ENCODE measurements at regions not wholly inside any gene's neighbourhood (a gene's known extent, or its start where the extent isn't known, plus 50 kb on each side); places are given as distances from the start of the nearest gene placed in this dataset.

DNA sequence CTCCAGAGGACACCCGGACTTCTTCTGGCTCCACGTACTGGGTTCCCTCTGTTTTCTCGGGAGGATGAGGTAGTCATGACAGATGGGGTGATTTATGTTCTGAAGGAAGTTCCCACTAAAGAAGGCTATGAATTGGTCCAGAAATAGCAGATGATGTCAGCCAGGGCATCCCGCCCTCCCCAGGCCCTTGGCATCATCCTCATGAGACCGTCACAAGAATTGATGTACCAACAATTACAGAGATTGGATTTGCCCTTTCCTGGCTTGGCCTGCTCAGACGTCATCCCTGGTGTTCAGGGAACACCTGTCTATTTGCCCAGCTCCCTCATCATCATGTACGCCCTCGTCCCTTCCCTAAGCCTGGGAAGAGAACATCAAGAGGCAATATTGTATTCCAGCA lies 102.8 kb upstream of the CCL1 start:
- H3K9me3 ChIP-seq (ENCODE audit: insufficient read depth, low read depth, low read length): no peaks in the 10 kb centered on the region
- H3K9ac ChIP-seq (ENCODE audit: low read length): no peak overlapping the region
- no peak overlapping the region for H2AFZ ChIP-seq (ENCODE audit: low read depth, low read length)
- H3K27me3 ChIP-seq (ENCODE audit: insufficient read depth, low read length): no peaks in the 10 kb centered on the region
- no peaks in the 10 kb centered on the region for H3K4me1 ChIP-seq (ENCODE audit: insufficient read depth, low read length)
- Mint-ChIP-seq H3K27me3 (ENCODE audit: low read depth, unreplicated experiment) (peaks cover 51% of the 10 kb centered on the region), H3K27ac (ENCODE audit: unreplicated experiment) (no peak overlapping the region), H3K4me3 (ENCODE audit: unreplicated experiment) (no peak overlapping the region), H3K36me3 (ENCODE audit: low read depth, unreplicated experiment) (no peaks in the 10 kb centered on the region), H3K4me1 (ENCODE audit: low read depth, unreplicated experiment) (no peaks in the 10 kb centered on the region), H3K9me3 (ENCODE audit: unreplicated experiment) (no peaks in the 10 kb centered on the region)
- DNase-seq (ENCODE audit: low read depth): no peak
- H3K79me2 ChIP-seq (ENCODE audit: insufficient read depth, low read length): no peaks in the 10 kb centered on the region
- H3K27ac ChIP-seq (ENCODE audit: low read depth, low read length): no peak overlapping the region
- no peak for FAIRE-seq
- TF ChIP-seq EZH2 (IDR thresholded peaks at IDR 0.05; ENCODE audit: insufficient read depth, low read length): no peak
- TF ChIP-seq, protein P1, sequence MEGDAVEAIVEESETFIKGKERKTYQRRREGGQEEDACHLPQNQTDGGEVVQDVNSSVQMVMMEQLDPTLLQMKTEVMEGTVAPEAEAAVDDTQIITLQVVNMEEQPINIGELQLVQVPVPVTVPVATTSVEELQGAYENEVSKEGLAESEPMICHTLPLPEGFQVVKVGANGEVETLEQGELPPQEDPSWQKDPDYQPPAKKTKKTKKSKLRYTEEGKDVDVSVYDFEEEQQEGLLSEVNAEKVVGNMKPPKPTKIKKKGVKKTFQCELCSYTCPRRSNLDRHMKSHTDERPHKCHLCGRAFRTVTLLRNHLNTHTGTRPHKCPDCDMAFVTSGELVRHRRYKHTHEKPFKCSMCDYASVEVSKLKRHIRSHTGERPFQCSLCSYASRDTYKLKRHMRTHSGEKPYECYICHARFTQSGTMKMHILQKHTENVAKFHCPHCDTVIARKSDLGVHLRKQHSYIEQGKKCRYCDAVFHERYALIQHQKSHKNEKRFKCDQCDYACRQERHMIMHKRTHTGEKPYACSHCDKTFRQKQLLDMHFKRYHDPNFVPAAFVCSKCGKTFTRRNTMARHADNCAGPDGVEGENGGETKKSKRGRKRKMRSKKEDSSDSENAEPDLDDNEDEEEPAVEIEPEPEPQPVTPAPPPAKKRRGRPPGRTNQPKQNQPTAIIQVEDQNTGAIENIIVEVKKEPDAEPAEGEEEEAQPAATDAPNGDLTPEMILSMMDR (IDR thresholded peaks at IDR 0.05; ENCODE audit: insufficient read depth, low read depth, low read length): no peak
- no peaks in the 10 kb centered on the region for H4K20me1 ChIP-seq (ENCODE audit: insufficient read depth, low read length)
- H3K4me3 ChIP-seq (ENCODE audit: insufficient read depth, low read depth, low read length): no peak overlapping the region
- no peaks in the 10 kb centered on the region for H3K36me3 ChIP-seq (ENCODE audit: insufficient read depth, low read length)
- H3K4me2 ChIP-seq (ENCODE audit: low read length): no peak overlapping the region

DNA sequence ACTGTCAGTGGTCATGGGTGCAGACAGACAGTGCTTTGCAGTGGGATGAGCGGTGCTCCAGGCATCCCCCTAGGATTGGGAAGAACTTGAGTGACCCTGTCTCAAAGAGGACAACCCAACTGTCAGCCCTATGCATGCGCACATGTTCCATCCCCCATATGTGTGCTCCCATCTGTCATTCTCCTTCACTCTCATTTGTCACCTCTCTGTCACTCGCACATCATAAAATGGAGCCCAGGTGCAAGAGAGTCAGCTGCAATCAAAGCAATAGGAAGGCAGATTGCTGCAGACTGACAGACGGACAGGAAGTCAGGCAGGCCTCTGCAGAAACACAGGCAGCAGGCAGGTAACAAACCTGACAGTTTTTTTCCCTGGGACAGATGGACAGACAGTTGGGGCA lies 101.8 kb upstream of the CCL1 start:
- H3K4me3 Mint-ChIP-seq (ENCODE audit: unreplicated experiment): no peak overlapping the region
- TF ChIP-seq, protein P1 (IDR thresholded peaks at IDR 0.05; ENCODE audit: insufficient read depth, low read depth, low read length): no peak
- TF ChIP-seq EZH2 (IDR thresholded peaks at IDR 0.05; ENCODE audit: insufficient read depth, low read length): no peak

DNA sequence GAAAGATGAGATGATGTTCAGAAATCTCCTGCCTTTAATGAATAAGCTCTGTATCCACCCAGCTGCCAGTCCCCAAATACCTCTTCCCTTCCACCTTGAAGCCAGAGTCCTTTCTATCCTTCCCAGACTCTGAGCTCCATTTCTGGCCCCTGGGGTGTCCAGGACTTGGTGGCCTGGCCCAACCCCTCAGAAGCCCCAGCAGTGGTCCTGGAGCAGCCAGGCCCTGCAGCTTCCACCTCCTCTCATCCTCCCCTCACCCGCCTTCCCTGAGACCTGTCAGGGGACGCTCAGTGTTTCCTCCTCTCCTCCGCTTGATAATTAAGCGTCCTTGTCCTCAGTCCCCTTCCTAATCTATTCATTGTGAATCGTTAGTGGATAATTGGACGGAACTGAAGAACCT lies 95.2 kb upstream of the CCL1 start:
- H4K20me1 ChIP-seq (ENCODE audit: insufficient read depth, low read length): no peaks in the 10 kb centered on the region
- no peak overlapping the region for H3K4me2 ChIP-seq (ENCODE audit: low read length)
- H3K79me2 ChIP-seq (ENCODE audit: insufficient read depth, low read length): no peaks in the 10 kb centered on the region
- H3K4me3 ChIP-seq (ENCODE audit: insufficient read depth, low read depth, low read length): no peak overlapping the region
- Mint-ChIP-seq H3K9me3 (ENCODE audit: unreplicated experiment) (peaks cover 2% of the 10 kb centered on the region), H3K27ac (ENCODE audit: unreplicated experiment) (no peak overlapping the region), H3K27me3 (ENCODE audit: low read depth, unreplicated experiment) (peaks cover 82% of the 10 kb centered on the region), H3K4me3 (ENCODE audit: unreplicated experiment) (no peak overlapping the region), H3K36me3 (ENCODE audit: low read depth, unreplicated experiment) (no peaks in the 10 kb centered on the region), H3K4me1 (ENCODE audit: low read depth, unreplicated experiment) (no peaks in the 10 kb centered on the region)
- H3K9ac ChIP-seq (ENCODE audit: low read length): no peak overlapping the region
- no peak overlapping the region for H3K27ac ChIP-seq (ENCODE audit: low read depth, low read length)
- no peaks in the 10 kb centered on the region for H3K36me3 ChIP-seq (ENCODE audit: insufficient read depth, low read length)
- TF ChIP-seq, protein P1 (IDR thresholded peaks at IDR 0.05; ENCODE audit: insufficient read depth, low read depth, low read length): no peak
- no peak for TF ChIP-seq EZH2 (IDR thresholded peaks at IDR 0.05; ENCODE audit: insufficient read depth, low read length)
- no peak overlapping the region for H2AFZ ChIP-seq (ENCODE audit: low read depth, low read length)
- FAIRE-seq (no peak), DNase-seq (ENCODE audit: low read depth) (no peak)
- no peaks in the 10 kb centered on the region for H3K4me1 ChIP-seq (ENCODE audit: insufficient read depth, low read length)
- no peaks in the 10 kb centered on the region for H3K9me3 ChIP-seq (ENCODE audit: insufficient read depth, low read depth, low read length)
- no peaks in the 10 kb centered on the region for H3K27me3 ChIP-seq (ENCODE audit: insufficient read depth, low read length)

More for the DNA sequence above, 101.8 kb upstream of the CCL1 start:
- FAIRE-seq: no peak
- H3K4me3 ChIP-seq (ENCODE audit: insufficient read depth, low read depth, low read length): no peak overlapping the region
- H2AFZ ChIP-seq (ENCODE audit: low read depth, low read length): no peak overlapping the region
- no peaks in the 10 kb centered on the region for H3K27me3 ChIP-seq (ENCODE audit: insufficient read depth, low read length)
- H3K4me1 ChIP-seq (ENCODE audit: insufficient read depth, low read length): no peaks in the 10 kb centered on the region
- Mint-ChIP-seq H3K9me3 (ENCODE audit: unreplicated experiment) (no peaks in the 10 kb centered on the region), H3K36me3 (ENCODE audit: low read depth, unreplicated experiment) (no peaks in the 10 kb centered on the region), H3K27ac (ENCODE audit: unreplicated experiment) (no peak overlapping the region), H3K27me3 (ENCODE audit: low read depth, unreplicated experiment) (peaks cover 53% of the 10 kb centered on the region), H3K4me1 (ENCODE audit: low read depth, unreplicated experiment) (no peaks in the 10 kb centered on the region)
- H3K9me3 ChIP-seq (ENCODE audit: insufficient read depth, low read depth, low read length): no peaks in the 10 kb centered on the region
- H3K4me2 ChIP-seq (ENCODE audit: low read length): no peak overlapping the region
- H3K79me2 ChIP-seq (ENCODE audit: insufficient read depth, low read length): no peaks in the 10 kb centered on the region
- H4K20me1 ChIP-seq (ENCODE audit: insufficient read depth, low read length): no peaks in the 10 kb centered on the region
- DNase-seq (ENCODE audit: low read depth): no peak
- no peak overlapping the region for H3K27ac ChIP-seq (ENCODE audit: low read depth, low read length)
- H3K36me3 ChIP-seq (ENCODE audit: insufficient read depth, low read length): no peaks in the 10 kb centered on the region
- H3K9ac ChIP-seq (ENCODE audit: low read length): no peak overlapping the region
